SU-DHL-6 (cell line): ENCODE measurements at regions not wholly inside any gene's neighbourhood (a gene's known extent, or its start where the extent isn't known, plus 50 kb on each side); places are given as distances from the start of the nearest gene placed in this dataset.

ENCODE experiments used
- H2AFZ ChIP-seq: fragments of 200-600 bp; sonication (generic); 2 replicates; pipeline ENCODE4 v1.6.1; 2014; ENCODE audit warnings: low read depth, mild to moderate bottlenecking, moderate library complexity, mixed read lengths, antibody characterized with exemption, low read length; ENCODE audit not compliant: severe bottlenecking
- H3F3A ChIP-seq: fragments of 200-600 bp; shearing (Covaris generic); 2 replicates; pipeline ENCODE4 v1.6.0; 2016; ENCODE audit warnings: antibody characterized with exemption, mild to moderate bottlenecking; ENCODE audit not compliant: insufficient read depth
- H3K27ac ChIP-seq: fragments of 200-600 bp; sonication (generic); 2 replicates; pipeline ENCODE4 v1.5.1; 2016; ENCODE audit warnings: low read depth, mild to moderate bottlenecking, low read length, moderate library complexity, mixed read lengths
- H3K27me3 ChIP-seq: fragments of 200-600 bp; sonication (generic), shearing (Covaris generic); 2 replicates; pipeline ENCODE4 v1.6.0; 2014; ENCODE audit warnings: mild to moderate bottlenecking, low read length
- H3K36me3 ChIP-seq: fragments of 200-600 bp; sonication (generic); 2 replicates; pipeline ENCODE4 v1.6.1; 2014; ENCODE audit warnings: mild to moderate bottlenecking, low read length, mixed read lengths
- H3K4me2 ChIP-seq: fragments of 300-600, 200-600 bp; shearing (Covaris generic), sonication (generic); 2 replicates; pipeline ENCODE4 v1.6.0; 2014; ENCODE audit warnings: low read length, low read depth, mild to moderate bottlenecking; ENCODE audit not compliant: poor library complexity, severe bottlenecking
- H3K4me3 ChIP-seq: fragments of 200-600 bp; sonication (generic); 2 replicates; pipeline ENCODE4 v1.5.1; 2014; ENCODE audit warnings: antibody characterized with exemption, low read length, mild to moderate bottlenecking, mixed read lengths; ENCODE audit not compliant: insufficient read depth, poor library complexity, severe bottlenecking
- H3K79me2 ChIP-seq: fragments of 200-600 bp; sonication (generic); 2 replicates; pipeline ENCODE4 v1.6.1; 2014; ENCODE audit warnings: mild to moderate bottlenecking, low read length, moderate library complexity; ENCODE audit not compliant: insufficient read depth
- H3K9ac ChIP-seq: fragments of 200-600 bp; sonication (generic); 2 replicates; pipeline ENCODE4 v1.7.0; 2014; ENCODE audit warnings: mild to moderate bottlenecking, low read length
- H3K9me2 ChIP-seq: fragments of 200-600 bp; sonication (generic); replicated peaks from 2 replicates; pipeline ENCODE4 v1.6.1; 2014; ENCODE audit warnings: low read length; ENCODE audit not compliant: insufficient read depth
- H3K9me3 ChIP-seq: fragments of 200-600 bp; sonication (generic); 2 replicates; pipeline ENCODE4 v1.6.1; 2014; ENCODE audit warnings: low read length, mixed read lengths; ENCODE audit not compliant: insufficient read depth
- H4K20me1 ChIP-seq: fragments of 200-600 bp; sonication (generic); 2 replicates; pipeline ENCODE4 v1.6.1; 2014; ENCODE audit warnings: low read depth, mild to moderate bottlenecking, antibody characterized with exemption, low read length, moderate library complexity, mixed read lengths
- CTCF ChIP-seq: fragments of 200-600 bp; sonication (generic); IDR thresholded peaks from one replicate; pipeline ENCODE4 v1.5.1; 2017; ENCODE audit warnings: antibody characterized with exemption, mild to moderate bottlenecking, low read length, moderate library complexity; ENCODE audit not compliant: insufficient read depth, poor library complexity, severe bottlenecking
- EZH2phosphoT487 ChIP-seq: fragments of 200-600 bp; sonication (generic), shearing (Covaris generic); conservative IDR thresholded peaks from 2 replicates; pipeline ENCODE4 v1.6.1; 2018; ENCODE audit warnings: mild to moderate bottlenecking, antibody characterized with exemption, low read length, moderate library complexity, mixed read lengths

GRCh38 chr1:106879538-106879937 lies 176.9 kb upstream of the PRMT6 start:
- no peaks in the 10 kb centered on the region for H4K20me1 ChIP-seq
- no peak overlapping the region for H2AFZ ChIP-seq
- H3K79me2 ChIP-seq: no peaks in the 10 kb centered on the region
- H3F3A ChIP-seq: no peaks in the 10 kb centered on the region
- TF ChIP-seq EZH2phosphoT487 (no peak), CTCF (no peak)
- H3K36me3 ChIP-seq: no peaks in the 10 kb centered on the region
- H3K27ac ChIP-seq: no peak overlapping the region
- no peak overlapping the region for H3K9ac ChIP-seq
- H3K27me3 ChIP-seq: no peaks in the 10 kb centered on the region
- no peaks in the 10 kb centered on the region for H3K9me3 ChIP-seq
- no peak overlapping the region for H3K4me3 ChIP-seq
- H3K4me2 ChIP-seq: no peak overlapping the region
- no peaks in the 10 kb centered on the region for H3K9me2 ChIP-seq

GRCh38 chr1:106880226-106880625 lies 176.2 kb upstream of the PRMT6 start:
- no peaks in the 10 kb centered on the region for H3K36me3 ChIP-seq
- H2AFZ ChIP-seq: no peak overlapping the region
- no peaks in the 10 kb centered on the region for H3K9me3 ChIP-seq
- TF ChIP-seq CTCF (no peak), EZH2phosphoT487 (no peak)
- no peaks in the 10 kb centered on the region for H3F3A ChIP-seq
- no peaks in the 10 kb centered on the region for H3K27me3 ChIP-seq
- H3K27ac ChIP-seq: no peak overlapping the region
- no peaks in the 10 kb centered on the region for H3K9me2 ChIP-seq
- no peak overlapping the region for H3K4me3 ChIP-seq
- H3K9ac ChIP-seq: no peak overlapping the region
- no peak overlapping the region for H3K4me2 ChIP-seq
- no peaks in the 10 kb centered on the region for H4K20me1 ChIP-seq
- H3K79me2 ChIP-seq: no peaks in the 10 kb centered on the region

- Histone ChIP-seq H4K20me1 (no peaks in the 10 kb centered on the region), H3K9ac (no peak overlapping the region), H2AFZ (no peak overlapping the region), H3K79me2 (no peaks in the 10 kb centered on the region), H3K27me3 (no peaks in the 10 kb centered on the region), H3F3A (no peaks in the 10 kb centered on the region), H3K4me2 (no peak overlapping the region), H3K27ac (no peak overlapping the region), H3K9me3 (no peaks in the 10 kb centered on the region), H3K36me3 (no peaks in the 10 kb centered on the region), H3K9me2 (no peaks in the 10 kb centered on the region), H3K4me3 (no peak overlapping the region)
- no peak for TF ChIP-seq EZH2phosphoT487
- TF ChIP-seq CTCF: no peak
These were observed 173.3 kb upstream of the PRMT6 start for GRCh38 chr1:106883208-106883607.

- TF ChIP-seq EZH2phosphoT487 (no peak), CTCF (no peak)
- Histone ChIP-seq H3K36me3 (no peaks in the 10 kb centered on the region), H3K4me2 (no peak overlapping the region)
These were observed 167.4 kb upstream of the PRMT6 start for GRCh38 chr1:106889059-106889458.

More at GRCh38 chr1:106889059-106889458, 167.4 kb upstream of the PRMT6 start:
- no peak overlapping the region for H3K4me3 ChIP-seq
- no peak overlapping the region for H2AFZ ChIP-seq
- H3K9me3 ChIP-seq: no peaks in the 10 kb centered on the region
- H3K27ac ChIP-seq: no peak overlapping the region
- no peaks in the 10 kb centered on the region for H3K79me2 ChIP-seq
- no peaks in the 10 kb centered on the region for H4K20me1 ChIP-seq
- no peak overlapping the region for H3K9ac ChIP-seq
- no peaks in the 10 kb centered on the region for H3K9me2 ChIP-seq
- no peaks in the 10 kb centered on the region for H3K27me3 ChIP-seq
- no peaks in the 10 kb centered on the region for H3F3A ChIP-seq
